ENCODE measurements at regions not wholly inside any gene's neighbourhood (a gene's known extent, or its start where the extent isn't known, plus 50 kb on each side); places are given as distances from the start of the nearest gene placed in this dataset.
A peak's percentile ranks its signal among the peaks of the same experiment; 100 is the strongest.
"Not testable (repeated sequence)": the region's sequence is repeated elsewhere in the genome, so short reads cannot be mapped to it uniquely, and the experiment has no call there.

DNA sequence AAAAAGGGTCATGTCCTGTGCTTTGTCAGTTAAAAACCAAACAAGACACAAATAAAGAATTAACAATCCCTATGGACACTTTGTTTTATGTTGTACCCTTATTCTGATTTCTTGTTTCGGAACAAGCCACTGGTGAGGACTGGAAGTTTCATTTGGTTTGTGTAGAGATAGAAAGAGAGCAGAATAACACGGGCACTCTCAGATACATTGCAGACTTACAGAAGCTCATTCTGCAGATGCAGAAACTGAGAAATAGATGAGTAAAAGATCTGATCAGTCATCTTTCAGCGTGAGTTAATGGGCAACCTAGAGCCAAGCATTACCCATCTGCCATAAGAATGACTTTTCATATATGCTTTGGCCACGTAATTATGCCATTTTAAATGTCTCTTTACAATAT lies 407.6 kb downstream of the RAB38 start:
- Mint-ChIP-seq H3K4me1 (ENCODE audit: insufficient read depth, unreplicated experiment) (no peaks in the 10 kb centered on the region), H3K27me3 (ENCODE audit: insufficient read depth, unreplicated experiment) (peaks cover 10% of the 10 kb centered on the region), H3K9me3 (ENCODE audit: unreplicated experiment) (peaks cover 7% of the 10 kb centered on the region), H3K36me3 (ENCODE audit: insufficient read depth, unreplicated experiment) (no peaks in the 10 kb centered on the region), H3K27ac (ENCODE audit: low read depth, unreplicated experiment) (no peak overlapping the region), H3K4me3 (ENCODE audit: unreplicated experiment) (no peak overlapping the region)
- intact Hi-C loops (cut with micrococcal nuclease), result no loop called here
- ChIA-PET CTCF (no interaction called here), POLR2A (no interaction called here)
- DNase-seq (ENCODE audit: unreplicated experiment), result no peak
- BruUV-seq (replicated peaks), result no TSS peak
- TF ChIP-seq CTCF (IDR thresholded peaks at IDR 0.05; ENCODE audit: unreplicated experiment), result no peak

- CTCF ChIA-PET, result interaction anchor here (0.7 kb wide), 1 partner anchor 41 kb away, joined by 3 read pairs; no protein-coding TSS in a partner anchor
- BruUV-seq (replicated peaks); intact Hi-C loops (cut with micrococcal nuclease); DNase-seq (ENCODE audit: unreplicated experiment); H3K9me3 Mint-ChIP-seq (ENCODE audit: unreplicated experiment); H3K27ac Mint-ChIP-seq (ENCODE audit: low read depth, unreplicated experiment); H3K4me1 Mint-ChIP-seq (ENCODE audit: insufficient read depth, unreplicated experiment); H3K36me3 Mint-ChIP-seq (ENCODE audit: insufficient read depth, unreplicated experiment); H3K4me3 Mint-ChIP-seq (ENCODE audit: unreplicated experiment): not testable (repeated sequence)
- POLR2A ChIA-PET, result interaction anchor here (0.7 kb wide), 1 partner anchor 124 kb away, joined by 3 read pairs; no protein-coding TSS in a partner anchor
- H3K27me3 Mint-ChIP-seq (ENCODE audit: insufficient read depth, unreplicated experiment), result peaks cover 10% of the 10 kb centered on the region
Measured at GRCh38 chr11:87764075-87764474, 411.2 kb downstream of the RAB38 start.

DNA sequence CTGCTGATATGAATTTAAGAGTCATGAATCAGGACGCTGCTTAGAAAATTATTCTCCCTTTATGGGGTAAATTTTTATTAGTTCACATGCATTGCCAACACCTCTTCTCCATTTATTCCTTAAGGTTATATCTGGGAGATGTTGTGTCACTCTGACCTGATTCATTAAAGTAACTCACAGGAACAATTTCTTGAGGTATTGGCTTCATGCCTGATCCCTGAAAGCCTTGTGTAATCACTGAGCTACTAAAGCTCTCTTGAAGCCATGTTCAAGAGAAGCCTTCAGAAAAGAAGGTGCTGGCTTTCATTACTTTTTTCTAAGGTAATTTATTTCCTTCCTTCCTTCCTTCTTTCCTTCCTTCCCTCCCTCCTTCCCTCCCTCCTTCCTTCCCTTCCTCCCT lies 420.6 kb downstream of the RAB38 start:
- Mint-ChIP-seq H3K27ac (ENCODE audit: low read depth, unreplicated experiment) (no peak overlapping the region), H3K9me3 (ENCODE audit: unreplicated experiment) (no peaks in the 10 kb centered on the region), H3K36me3 (ENCODE audit: insufficient read depth, unreplicated experiment) (no peaks in the 10 kb centered on the region), H3K4me3 (ENCODE audit: unreplicated experiment) (no peak overlapping the region), H3K27me3 (ENCODE audit: insufficient read depth, unreplicated experiment) (no peaks in the 10 kb centered on the region), H3K4me1 (ENCODE audit: insufficient read depth, unreplicated experiment) (no peaks in the 10 kb centered on the region)
- ChIA-PET POLR2A (no interaction called here), CTCF (interaction anchor here (1.1 kb wide), 1 partner anchor 28 kb away, joined by 3 read pairs; no protein-coding TSS in a partner anchor)
- no peak for TF ChIP-seq CTCF (IDR thresholded peaks at IDR 0.05; ENCODE audit: unreplicated experiment)
- intact Hi-C loops (cut with micrococcal nuclease), result no loop called here
- DNase-seq (ENCODE audit: unreplicated experiment), result peak; percentile 58
- no TSS peak for BruUV-seq (replicated peaks)

- TF ChIP-seq CTCF (IDR thresholded peaks at IDR 0.05; ENCODE audit: unreplicated experiment), result no peak
- ChIA-PET CTCF (no interaction called here), POLR2A (no interaction called here)
- Mint-ChIP-seq H3K9me3 (ENCODE audit: unreplicated experiment) (no peaks in the 10 kb centered on the region), H3K4me1 (ENCODE audit: insufficient read depth, unreplicated experiment) (no peaks in the 10 kb centered on the region), H3K27ac (ENCODE audit: low read depth, unreplicated experiment) (no peak overlapping the region), H3K36me3 (ENCODE audit: insufficient read depth, unreplicated experiment) (no peaks in the 10 kb centered on the region), H3K4me3 (ENCODE audit: unreplicated experiment) (no peak overlapping the region), H3K27me3 (ENCODE audit: insufficient read depth, unreplicated experiment) (no peaks in the 10 kb centered on the region)
- intact Hi-C loops (cut with micrococcal nuclease), result no loop called here
- DNase-seq (ENCODE audit: unreplicated experiment), result no peak
- no TSS peak for BruUV-seq (replicated peaks)
Measured at GRCh38 chr11:87753143-87753542, 422.1 kb downstream of the RAB38 start.

DNA sequence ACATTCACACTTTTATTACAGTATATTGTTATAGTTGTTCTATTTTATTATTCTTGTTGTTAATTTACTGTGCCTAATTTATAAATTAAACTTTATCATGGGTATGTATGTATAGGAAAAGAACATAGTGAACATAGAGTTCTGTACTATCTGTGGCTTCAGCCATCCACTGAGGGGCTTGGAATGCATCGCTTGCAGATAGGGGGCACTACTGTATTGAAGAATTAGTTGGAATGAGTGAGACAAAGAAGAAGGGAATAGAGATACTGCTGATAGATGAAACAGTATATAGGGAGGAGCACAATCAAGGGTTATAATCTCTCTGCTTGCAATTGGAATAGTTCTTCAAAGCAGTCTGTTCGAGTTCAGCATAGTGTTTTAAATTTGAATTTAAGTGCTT lies 432.2 kb downstream of the RAB38 start:
- H3K4me3 Mint-ChIP-seq (ENCODE audit: unreplicated experiment), result no peak overlapping the region
- BruUV-seq (replicated peaks), result no TSS peak
- no peaks in the 10 kb centered on the region for H3K9me3 Mint-ChIP-seq (ENCODE audit: unreplicated experiment)
- H3K36me3 Mint-ChIP-seq (ENCODE audit: insufficient read depth, unreplicated experiment), result no peaks in the 10 kb centered on the region
- peak; percentile 9 for DNase-seq (ENCODE audit: unreplicated experiment)
- H3K27me3 Mint-ChIP-seq (ENCODE audit: insufficient read depth, unreplicated experiment), result peaks cover 17% of the 10 kb centered on the region
- no peak overlapping the region for H3K27ac Mint-ChIP-seq (ENCODE audit: low read depth, unreplicated experiment)
- TF ChIP-seq CTCF (IDR thresholded peaks at IDR 0.05; ENCODE audit: unreplicated experiment), result no peak
- no peaks in the 10 kb centered on the region for H3K4me1 Mint-ChIP-seq (ENCODE audit: insufficient read depth, unreplicated experiment)
- ChIA-PET CTCF (no interaction called here), POLR2A (interaction anchor here (0.9 kb wide), 1 partner anchor 48 kb away, joined by 3 read pairs; no protein-coding TSS in a partner anchor)
- intact Hi-C loops (cut with micrococcal nuclease), result no loop called here

Measured in MCF 10A (cell line).